Transverse colon (tissue), 3 donors: ENCODE measurements at regions not wholly inside any gene's neighbourhood (a gene's known extent, or its start where the extent isn't known, plus 50 kb on each side); places are given as distances from the start of the nearest gene placed in this dataset.

ENCODE experiments used
- CTCF ChIP-seq, 5 experiments: fragments of 200-600 bp in 3 of 5; fragments of 450-650 bp in 2 of 5; sonication (generic) in 3 of 5; IDR thresholded peaks; 1 replicate in 2 of 5; 2 replicates in 3 of 5; pipeline ENCODE4 v1.5.1; 2016 to 2017; ENCODE audit warnings: antibody characterized with exemption in 5 of 5, inconsistent platforms in 3 of 5, mild to moderate bottlenecking in 2 of 5, moderate library complexity in 1 of 5
- POLR2A ChIP-seq: fragments of 450-650 bp; IDR thresholded peaks from one replicate; pipeline ENCODE4 v1.6.1; 2016; ENCODE audit warnings: antibody characterized with exemption, mild to moderate bottlenecking, moderate library complexity

DNA sequence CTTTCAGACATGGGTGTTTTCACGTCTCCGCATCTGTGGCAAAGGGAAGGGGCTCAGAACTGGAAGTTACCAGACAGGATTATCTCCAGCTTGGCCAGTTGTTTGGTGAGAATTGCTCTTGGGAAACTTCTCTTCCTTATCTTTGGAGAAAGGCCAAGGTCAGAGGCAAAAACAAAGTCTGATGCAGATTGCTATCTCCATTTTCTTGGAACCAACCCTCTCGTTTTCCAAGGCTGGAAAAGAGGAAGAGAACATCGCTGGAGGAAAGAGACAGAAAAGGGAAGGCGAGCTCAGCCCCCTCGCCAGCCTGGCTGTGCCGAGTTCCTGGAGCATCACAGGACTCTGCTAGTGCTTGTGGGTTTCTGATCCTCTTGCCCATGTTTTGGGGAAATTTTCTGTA, 396.8 kb upstream of the SHH start:
- no peak for TF ChIP-seq CTCF (IDR thresholded peaks at IDR 0.05)
- no peak for TF ChIP-seq POLR2A
